Stimulated activated CD4-positive, alpha-beta T cell treated with anti-CD3 and anti-CD28 coated beads, Interleukin-4, amount 100 ng/mL, for 48 hours (primary cell): ENCODE measurements at regions not wholly inside any gene's neighbourhood (a gene's known extent, or its start where the extent isn't known, plus 50 kb on each side); places are given as distances from the start of the nearest gene placed in this dataset.
"Not testable (repeated sequence)": the region's sequence is repeated elsewhere in the genome, so short reads cannot be mapped to it uniquely, and the experiment has no call there.

Experiments used
- DNase-seq, 2 donors: peaks; one replicate each; pipeline ENCODE4 v3.0.0-alpha.2; 2020; ENCODE audit warnings: low read depth in 2 of 2

DNA sequence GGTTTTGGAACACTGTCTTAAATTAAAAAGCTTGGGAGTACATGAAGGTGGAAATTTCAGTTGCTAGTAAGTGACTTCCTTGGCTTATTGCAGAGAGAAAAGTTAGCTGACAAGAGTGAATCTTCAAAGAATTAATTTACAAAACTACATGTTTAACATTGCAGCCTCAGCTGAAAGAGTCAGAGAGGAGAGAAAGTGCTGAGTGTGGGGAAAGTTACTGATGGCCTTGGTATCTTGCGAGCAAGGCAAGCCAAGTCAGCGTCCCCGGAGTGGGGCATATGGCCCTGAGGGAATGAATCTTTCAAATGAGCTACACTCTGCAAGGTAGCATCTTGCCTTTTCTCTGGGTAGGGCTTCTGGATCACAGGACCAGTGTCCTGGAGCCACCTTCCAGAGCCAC, 131.3 kb downstream of the LPIN1 start:
- DNase-seq = no peak

DNA sequence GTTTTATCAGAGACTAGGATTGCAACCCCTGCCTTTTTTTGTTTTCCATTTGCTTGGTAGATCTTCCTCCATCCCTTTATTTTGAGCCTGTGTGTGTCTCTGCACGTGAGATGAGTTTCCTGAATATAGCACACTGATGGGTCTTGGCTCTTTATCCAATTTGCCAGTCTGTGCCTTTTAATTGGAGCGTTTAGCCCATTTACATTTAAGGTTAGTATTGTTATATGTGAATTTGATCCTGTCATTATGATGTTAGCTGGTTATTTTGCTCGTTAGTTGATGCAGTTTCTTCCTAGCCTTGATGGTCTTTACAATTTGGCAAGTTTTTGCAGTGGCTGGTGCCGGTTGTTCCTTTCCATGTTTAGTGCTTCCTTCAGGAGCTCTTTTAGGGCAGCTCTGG, 138.8 kb downstream of the LPIN1 start:
- DNase-seq = not testable (repeated sequence)

DNA sequence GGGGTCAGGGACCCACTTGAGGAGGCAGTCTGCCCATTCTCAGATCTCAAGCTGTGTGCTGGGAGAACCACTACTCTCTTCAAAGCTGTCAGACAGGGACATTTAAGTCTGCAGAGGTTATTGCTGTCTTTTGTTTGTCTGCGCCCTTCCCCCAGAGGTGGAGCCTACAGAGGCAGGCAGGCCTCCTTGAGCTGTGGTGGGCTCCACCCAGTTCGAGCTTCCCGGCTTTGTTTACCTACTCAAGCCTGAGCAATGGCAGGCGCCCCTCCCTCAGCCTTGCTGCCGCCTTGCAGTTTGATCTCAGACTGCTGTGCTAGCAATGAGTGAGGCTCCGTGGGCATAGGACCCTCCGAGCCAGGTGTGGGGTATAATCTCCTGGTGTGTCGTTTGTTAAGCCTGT, 140.5 kb downstream of the LPIN1 start:
- DNase-seq = not testable (repeated sequence)

DNA sequence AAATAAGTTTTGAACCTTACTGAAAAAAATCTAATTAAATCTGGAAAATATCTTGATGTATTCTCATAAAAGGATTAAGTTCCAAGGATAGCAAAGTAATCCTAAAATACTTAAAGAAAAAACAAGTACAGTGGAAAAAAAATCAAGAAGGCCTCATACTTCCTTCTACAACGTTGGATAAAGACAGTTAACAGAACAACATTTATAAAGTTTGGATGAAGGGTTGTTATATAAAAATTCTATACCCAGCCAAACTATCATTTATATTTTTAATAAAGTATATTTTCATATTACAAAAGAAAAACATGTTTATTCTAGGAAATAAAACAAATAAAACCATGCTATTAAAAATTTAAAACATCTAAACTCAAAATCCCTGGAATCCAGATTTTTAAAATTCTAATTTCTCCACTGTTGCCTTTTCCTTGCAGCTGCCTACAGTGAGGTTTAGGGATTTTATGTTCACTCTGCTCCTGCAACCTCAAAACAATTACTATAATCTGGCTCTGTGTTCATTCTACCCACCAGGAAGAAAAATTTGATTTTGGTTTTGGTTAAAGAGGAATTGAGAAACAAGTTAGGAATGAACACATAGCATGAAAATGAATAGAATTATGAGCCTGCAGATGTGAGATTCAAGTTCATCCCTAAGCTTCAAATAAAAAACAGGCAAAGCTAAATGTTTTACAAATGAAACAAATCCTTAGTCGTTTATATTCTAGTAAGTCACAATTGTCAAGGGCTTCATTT, 142.8 kb downstream of the LPIN1 start:
- no peak for DNase-seq

DNA sequence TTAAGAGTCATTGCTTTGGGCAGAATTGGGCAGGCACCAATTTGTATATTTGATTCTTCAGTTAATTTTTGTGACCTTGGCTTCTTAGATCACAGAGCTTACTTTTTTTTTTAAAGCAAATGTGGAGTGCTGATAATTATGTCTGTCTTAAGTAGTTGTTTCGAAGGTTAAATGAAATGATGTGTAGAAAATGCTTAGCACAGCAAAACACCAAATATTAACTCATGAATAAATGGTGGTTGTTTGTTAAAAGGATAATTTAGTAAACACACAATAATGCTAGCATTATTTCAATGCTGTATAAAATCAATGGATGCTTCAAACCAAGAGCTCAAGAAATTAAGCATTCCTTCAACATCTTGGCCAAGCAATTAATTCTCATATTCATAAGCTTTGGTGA, 143.4 kb downstream of the LPIN1 start:
- no peak for DNase-seq

DNA sequence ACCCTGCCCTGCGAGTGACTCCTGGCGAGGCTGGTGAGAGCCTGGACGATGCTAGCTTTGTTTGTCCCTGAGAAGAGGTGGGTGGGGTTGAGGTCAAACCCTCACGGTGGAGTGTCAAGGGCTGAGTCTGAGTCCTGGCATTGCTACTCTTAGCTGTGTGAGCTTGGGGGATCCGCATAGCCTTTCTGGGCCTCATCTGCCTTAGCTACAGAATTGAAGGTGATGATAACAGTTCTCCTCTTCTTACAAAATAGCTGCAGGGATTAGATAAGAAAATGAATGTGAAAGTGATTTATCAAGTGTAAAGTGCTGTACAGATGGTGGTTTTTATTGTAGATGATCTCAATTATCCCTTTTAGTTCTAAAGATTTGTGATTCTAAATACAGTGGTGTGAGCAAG, 144.6 kb downstream of the LPIN1 start:
- no peak for DNase-seq

DNA sequence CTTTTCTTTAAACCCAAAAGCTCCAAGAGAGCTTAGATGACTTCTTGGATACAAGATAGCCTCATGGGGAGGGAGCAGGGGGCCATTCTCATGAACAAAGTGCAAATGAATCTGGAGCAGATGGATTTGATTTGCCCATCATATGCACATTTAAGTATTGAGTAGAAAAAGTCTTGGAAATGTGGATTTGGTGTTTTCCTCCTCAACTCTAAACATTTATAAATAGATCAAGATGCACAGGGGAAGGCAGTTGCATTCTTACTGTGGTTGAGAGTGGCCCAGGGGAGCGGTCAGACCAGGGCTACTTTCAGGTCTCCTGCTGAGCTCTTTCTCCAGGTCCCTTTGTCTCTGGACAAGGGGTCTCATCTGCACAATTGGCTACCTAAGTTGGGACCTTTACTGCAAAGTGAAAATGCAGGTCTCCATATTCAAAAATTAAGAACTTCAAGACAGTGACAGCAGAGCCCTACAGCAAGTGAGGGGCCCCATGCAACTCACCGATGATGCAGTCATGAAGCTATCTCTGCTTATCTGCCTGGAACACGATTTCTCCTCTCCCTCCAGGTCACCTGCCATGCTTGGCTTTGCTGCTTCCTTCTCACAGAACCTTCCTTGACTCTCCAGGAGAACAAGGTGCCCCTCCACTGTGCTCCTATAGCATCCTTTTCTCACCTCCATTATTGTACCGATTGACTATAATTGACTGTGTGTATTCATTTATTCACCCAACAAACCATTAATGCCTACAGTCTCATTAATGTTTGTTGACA, 145.4 kb downstream of the LPIN1 start:
- DNase-seq = no peak

DNA sequence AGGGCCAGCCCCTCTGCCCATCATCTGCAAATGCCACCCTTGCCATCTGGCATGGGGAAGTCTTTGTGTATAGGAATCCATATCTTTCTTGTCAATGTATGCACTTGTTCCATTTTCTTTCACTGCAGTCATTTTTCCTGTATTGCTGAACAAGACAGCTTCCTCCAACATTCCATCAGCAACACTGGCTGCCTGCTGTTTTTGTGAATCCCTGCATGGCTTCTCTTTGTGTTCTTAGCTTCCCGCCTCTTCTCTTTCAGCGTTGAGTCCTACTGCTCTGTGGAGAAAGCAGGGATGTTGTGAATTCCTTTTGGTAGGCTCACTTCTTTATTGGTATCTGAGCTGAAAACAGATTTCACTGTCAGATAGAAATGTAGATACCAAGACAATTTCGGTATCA, 150.0 kb downstream of the LPIN1 start:
- DNase-seq = no peak

DNA sequence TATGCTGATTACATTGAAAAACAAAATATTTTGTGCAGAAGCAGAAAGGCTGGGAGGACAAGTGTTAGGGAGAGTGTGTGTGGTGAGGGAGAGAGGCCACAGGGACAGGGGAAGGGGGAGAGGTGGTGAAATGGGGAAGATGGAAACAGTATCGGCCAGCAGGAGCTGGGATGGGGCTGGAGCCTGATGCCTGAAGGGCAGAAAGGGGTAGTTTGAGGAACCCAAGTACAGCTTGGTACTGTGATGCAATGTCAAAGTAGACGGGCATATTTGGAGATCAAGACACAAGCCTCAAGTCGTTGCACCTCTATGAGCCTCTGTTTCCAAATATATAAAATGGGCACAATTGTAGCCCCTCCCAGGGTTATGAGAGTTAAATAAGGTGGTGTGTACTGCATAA, 152.1 kb downstream of the LPIN1 start:
- no peak for DNase-seq

DNA sequence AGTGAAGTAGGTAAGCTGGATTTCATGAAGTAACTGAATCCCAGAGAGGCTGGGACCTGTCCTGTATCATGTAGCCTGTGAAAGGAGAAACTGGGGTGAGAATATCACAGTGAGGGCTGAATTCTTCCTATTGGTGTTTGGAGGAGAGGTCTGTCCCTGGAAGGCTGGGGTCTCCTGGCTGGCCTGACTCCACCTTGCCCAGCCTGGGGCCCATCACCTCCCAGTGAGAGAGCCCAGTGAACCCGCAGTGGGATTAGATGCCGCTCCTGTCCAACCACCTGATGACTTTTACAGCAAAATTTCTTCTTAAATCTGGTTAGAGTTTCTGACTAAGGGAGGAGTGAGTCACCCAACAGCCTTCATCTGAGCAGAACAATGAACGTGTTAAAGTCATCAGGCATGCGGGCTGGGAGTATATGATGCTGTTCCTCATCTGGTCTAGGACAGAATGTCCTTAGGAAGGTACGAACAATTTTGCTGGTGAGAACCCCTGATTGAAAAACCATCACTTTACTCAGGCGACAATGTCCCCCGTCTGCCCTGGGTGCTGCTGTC, 152.9 kb downstream of the LPIN1 start:
- no peak for DNase-seq

DNA sequence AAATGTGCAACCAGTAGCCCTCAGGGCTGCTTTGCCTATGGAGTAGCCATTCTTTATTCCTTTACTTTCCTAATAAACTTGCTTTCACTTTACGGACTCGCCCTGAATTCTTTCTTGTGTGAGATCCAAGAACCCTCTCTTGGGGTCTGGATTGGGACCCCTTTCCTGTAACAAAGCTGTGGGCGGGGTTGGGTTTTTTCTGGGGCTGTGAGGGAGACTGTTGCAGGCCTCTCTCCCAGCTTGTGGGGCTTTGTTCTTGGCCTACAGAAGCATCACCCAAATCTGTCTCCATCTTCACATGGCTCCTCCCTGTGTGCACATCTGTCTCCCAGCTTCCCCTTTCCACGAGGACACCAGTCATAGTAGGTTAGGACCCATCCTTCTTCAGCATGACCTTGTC, 154.5 kb downstream of the LPIN1 start:
- DNase-seq = not testable (repeated sequence)

DNA sequence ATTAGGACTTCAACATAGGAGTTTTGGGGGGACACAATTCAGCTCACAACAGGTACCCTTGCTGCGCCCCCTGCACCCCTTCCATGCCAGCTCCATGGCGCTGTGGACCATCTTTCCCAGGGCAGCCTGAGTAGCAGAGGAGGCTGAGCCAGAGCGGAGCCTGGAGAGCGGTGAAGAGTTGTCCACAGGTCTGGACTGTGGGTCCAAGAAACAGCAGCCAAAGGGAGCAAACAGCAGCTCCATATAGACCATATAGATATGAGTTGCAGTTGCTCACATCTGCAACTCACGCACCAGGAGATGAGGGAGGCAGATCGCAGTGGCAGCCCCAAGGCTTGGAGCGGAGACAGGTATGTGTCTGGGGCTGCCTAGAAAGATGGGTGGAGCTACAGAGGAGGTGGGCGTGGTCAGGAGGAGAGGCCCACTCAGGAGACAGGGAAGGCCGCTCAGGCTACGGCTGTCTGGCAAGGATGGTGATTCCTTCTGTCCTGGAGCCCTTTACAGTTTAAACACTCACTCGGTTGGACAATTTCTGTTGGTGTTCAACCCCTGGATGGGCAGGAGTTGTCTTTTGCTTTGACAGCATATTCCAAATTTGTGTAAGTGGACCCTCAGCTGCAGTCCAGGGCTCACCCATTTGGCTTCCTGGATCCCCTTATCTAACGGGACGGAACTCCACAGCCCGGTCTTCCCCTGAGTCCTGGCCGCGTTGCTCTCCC, 155.1 kb downstream of the LPIN1 start:
- no peak for DNase-seq

DNA sequence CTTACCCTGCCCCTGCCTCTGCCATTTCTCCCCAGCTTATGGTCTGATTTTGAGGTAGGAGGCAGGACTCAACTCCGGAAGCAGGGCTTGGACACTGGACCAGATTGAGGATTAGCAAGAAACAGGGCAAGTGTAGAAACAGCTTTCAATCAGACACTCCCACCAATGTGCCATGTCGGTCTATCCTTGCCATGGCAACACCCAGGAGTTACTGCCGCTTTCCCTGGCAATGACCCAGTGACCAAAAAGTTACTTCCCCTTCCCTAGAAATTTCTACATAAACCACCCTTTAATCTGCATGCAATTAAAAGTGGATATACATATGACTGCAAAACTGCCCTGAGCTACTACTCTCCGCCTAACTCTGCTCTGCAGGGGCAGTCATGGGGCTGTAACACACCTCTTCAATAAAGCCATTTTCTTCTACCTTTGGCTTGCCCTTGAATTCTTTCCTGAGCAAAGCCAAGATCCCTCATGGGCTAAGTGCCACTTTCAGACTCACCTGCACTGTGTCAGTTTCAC, 156.7 kb downstream of the LPIN1 start:
- DNase-seq = no peak

DNA sequence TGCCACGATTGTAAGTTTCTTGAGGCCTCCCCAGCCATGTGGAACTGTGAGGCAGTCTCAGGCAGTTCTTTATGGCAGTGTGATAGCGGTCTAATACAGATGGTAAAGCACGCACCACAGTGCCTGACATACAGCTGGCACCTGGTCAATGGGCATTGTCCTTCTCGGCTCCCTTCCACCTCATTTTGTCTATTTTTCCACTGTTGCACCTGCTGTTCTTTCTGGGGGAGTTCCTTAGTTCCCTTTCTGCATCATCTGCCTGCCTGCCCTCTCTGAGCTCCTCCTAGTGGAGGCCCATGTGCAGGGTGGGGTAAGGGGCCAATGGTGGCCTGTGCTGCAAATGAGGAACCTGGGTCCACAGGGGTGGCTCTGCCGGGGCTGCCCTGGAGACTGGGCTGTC, 157.6 kb downstream of the LPIN1 start:
- DNase-seq = no peak

DNA sequence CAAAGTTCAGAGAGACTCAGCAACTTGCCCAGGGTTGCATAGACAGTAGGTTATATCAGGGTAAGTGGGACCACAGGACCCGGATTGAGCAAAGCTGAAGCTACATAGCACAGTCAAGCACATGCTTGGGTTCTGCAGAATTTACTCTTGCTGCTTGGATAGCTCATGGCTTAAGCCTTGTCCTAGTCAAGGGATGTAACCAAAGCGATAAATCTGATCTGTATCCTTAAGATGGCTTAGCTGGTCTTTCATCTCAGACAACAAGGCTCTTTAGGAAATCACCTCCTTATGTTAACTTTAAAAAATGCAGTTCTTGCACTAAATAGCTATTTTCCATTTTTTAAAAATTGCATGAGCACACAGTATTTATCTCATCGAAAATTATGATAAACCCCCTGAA, 158.5 kb downstream of the LPIN1 start:
- no peak for DNase-seq

DNA sequence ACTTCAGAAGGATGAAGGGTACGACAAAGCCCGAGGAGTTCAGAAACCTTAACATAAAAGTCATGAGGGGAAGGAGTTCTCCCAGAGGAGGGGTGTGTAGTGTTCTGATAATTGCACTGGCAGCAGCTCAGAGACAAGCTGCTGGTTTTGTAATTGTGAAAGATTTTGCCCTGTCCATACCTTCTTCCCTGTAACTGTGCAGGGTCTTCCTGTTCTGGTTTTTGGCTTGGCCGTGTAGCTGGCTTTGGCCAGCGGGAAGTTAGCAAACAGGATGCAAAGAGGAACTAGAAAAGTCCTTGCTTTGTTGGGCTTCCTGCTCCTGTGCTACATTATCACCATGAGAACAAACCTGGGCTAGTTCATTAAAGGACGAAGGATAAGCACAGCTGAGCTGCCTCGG, 160.8 kb downstream of the LPIN1 start:
- no peak for DNase-seq

DNA sequence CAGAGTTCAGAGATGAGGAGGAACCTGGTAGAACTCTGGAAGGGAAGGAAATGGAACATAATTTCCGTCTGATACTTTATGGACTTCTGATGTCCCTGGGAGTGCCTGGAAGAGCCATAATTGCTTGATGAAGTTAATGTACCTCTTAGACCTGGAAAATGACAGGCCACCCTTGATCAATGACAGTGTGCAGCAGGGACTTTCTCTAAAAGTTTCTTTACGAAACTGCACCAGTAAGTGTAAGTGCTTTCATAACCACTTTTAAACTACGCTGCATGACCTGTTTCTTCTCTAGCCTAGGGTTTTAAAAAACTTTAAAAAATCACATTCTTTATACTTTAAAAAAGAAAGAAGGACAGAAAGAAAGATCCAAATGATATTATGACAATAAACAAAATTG, 164.5 kb downstream of the LPIN1 start:
- no peak for DNase-seq

DNA sequence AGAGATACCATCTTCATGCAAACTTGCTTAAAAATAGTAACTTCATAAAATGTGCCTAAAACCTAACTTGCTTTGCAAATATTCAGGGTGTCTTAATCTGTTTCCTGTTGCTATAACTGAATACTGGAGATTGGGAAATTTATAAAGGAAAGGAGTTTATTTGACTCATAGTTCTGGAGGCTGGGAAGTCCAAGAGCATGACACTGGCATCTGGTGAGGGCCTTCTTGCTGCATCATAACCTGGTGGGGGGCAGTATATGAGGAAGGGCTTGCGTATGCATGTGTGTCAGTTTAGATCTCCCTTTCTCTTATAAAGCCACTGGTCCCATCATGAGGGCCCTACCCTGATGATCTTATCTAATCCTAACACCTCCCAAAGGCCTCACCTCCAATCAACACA, 166.5 kb downstream of the LPIN1 start:
- no peak for DNase-seq

DNA sequence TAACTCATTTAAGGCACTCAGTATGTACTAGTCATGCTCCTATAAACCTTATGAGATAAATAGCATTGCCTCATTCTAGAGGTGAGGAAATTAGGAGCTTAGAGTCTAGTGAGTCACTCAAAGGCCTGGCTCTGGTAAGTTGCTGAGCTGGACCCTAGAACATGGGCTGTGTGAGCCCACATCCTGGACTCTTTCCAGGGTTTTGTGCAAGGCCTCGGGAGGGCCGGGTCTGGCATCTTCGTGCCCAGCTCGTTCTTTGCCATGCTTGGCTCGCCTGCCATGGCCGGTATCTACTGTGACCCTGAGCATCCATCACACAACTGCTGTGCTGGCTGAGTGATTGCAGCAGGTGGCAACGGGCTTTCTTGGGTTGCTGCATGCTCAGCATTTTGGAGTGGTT, 168.0 kb downstream of the LPIN1 start:
- no peak for DNase-seq

DNA sequence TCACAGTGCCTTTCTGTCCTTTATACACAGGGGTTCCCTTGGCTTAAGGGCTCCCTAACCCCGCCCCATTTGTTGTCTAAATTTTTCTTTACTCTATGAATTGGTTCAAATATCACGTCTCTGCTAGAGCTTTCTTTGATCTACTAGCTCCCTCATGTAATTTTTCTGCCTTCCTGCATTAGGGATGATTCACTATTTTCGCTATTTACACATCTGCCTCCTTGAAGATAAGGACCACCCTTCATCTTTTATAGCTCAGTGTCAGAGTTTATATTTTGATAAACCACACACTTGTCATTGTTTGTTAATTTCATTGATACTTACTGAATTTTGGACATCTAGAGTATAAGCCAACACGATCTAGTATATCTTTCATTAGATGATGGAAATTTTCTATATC, 169.2 kb downstream of the LPIN1 start:
- no peak for DNase-seq

DNA sequence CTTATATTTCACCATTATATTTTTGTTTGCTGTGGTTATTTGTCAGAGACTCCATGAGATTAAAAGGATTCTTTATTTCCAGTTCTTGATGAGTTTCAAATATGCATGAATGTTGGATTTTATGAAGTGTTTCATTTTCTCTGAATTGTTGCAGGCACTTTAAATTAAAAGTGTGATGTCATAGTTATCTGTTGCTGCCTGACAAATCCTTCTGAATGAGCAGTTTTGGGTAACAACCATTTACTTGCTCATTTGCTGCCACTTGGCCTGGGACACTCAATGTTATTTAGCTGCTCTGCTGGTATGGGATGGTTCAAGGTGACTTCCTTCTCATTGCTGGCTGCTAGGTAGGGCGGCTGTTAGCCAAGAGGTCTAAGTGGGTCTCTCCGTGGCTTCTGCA, 173.5 kb downstream of the LPIN1 start:
- no peak for DNase-seq

DNA sequence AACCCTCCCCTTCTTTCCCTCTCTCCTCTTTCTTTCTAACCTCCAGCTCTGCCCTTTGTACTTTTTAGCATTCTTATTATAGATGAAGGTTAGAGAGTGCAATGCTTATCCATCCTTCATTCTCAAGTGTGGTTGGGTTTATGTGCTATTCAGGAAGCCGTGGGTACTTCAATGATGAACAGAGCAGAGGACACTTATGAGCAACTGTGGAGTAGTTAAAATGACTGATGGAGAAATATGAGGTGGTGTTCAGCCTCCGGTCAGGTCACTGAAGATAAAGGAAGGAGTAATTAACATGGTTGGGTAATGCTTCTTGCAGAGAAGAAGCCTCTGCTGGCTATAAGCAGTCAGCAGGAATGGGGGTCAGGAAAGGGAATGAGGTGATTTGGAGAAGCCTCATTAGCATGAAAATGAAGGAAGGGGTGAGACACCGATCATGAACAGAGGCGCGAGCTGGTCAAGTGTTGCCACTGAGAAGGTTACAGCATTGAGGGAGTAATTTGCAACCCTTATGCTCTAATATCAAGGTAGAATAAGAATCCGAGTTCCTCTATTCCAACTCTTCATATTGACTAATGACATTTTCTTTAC, 174.7 kb downstream of the LPIN1 start:
- DNase-seq = no peak
